ENCODE measurements at regions not wholly inside any gene's neighbourhood (a gene's known extent, or its start where the extent isn't known, plus 50 kb on each side); places are given as distances from the start of the nearest gene placed in this dataset.

DNA sequence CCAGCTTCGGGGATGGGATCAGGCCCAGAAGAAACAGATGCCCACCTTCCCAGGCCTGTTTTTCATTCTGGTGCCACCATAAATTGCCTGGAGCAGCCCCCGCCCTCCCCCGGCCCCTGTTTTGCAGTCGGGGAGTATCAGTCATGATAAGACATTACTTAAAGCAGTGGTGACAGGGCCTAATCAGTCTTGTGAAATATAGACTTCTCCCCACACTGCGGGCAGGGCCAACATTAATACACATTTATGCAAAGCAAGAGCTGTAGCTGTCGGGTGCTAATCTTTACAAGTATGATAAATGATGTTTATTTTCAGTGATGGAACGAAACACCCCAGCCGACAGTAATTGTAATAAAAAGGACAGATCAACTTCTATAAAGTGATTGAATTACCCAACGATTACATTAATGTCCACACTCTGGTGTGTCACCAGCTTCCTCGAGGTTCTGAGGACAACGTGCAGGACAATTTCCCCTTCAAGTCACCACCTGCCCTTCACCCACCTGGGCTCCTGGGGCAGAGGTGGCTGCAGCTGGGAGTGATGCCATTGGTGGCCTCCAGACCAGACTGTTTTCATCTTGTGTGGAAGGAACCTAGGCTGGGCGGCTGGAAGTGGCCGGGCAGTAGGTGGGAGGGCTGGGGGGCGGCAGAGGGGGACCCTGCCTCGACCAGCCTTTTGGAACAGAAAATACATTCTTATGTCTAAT is 226.0 kb downstream of the TFCP2L1 start:
- H3K4me1 ChIP-seq (ENCODE audit: control insufficient read depth in 1 of 2, insufficient read depth in 1 of 2, low read depth in 1 of 2, low read length in 1 of 2), result no peaks in the 10 kb centered on the region
- no peaks in the 10 kb centered on the region for H3K27me3 ChIP-seq
- H3K9me3 ChIP-seq, result no peaks in the 10 kb centered on the region
- no peak overlapping the region for H3K4me3 ChIP-seq (ENCODE audit: low read depth in 1 of 2, low read length in 1 of 2)
- TF ChIP-seq CTCF (IDR thresholded peaks at IDR 0.05), result no peak
- no peak overlapping the region for H3K27ac ChIP-seq
- H3K36me3 ChIP-seq, result no peaks in the 10 kb centered on the region

DNA sequence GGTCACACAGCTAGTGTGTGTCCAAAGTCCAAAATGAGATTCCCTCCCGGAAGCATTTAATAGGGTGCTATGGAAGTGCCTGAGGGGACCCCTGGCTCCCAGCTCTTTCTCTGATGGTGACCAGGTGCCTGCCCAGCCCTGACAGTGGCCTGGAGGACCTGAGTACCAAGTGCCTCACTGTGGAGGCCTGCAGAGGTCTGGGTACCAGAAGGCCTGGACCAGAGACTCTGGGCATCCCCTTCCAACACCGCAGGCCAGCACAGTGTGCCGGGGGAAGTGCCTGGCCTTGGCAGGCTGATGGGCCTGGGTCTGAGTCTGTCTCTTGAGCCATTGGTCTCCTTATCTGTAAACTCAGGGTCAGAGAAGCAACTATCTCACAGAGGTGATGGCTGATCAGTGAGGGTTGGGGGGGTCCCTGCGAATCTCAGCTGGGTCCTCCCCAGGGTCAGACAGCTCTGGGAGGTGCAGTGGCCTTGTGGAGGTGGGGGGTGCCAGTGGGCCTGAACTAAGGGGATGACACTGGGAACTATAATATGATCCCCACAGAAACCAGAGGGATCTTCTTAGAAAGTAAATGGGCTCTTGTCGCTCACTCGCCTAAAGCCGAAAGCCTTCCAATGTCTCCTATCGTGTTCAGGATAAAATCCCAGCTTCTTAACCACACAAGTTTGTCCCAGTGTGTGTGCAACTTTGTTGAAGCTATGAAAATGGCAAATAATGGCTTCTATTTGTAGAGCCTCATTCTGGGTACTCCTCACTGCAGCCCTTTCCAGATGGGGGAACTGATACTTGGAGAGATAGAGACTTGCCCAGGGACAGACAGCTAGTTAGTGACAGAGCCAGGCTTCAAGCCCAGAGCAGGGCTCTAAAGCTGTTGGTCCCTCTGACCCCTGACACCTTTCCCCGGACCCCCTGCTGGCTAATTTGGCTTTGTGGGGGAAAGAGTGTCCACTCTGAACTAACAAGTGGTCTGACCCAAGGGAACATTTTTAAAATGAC is 225.1 kb downstream of the TFCP2L1 start:
- Histone ChIP-seq H3K36me3 (no peaks in the 10 kb centered on the region), H3K27ac (no peak overlapping the region), H3K9me3 (no peaks in the 10 kb centered on the region), H3K4me3 (ENCODE audit: low read depth in 1 of 2, low read length in 1 of 2) (no peak overlapping the region), H3K4me1 (ENCODE audit: control insufficient read depth in 1 of 2, insufficient read depth in 1 of 2, low read depth in 1 of 2, low read length in 1 of 2) (no peaks in the 10 kb centered on the region), H3K27me3 (no peaks in the 10 kb centered on the region)
- no peak for TF ChIP-seq CTCF (IDR thresholded peaks at IDR 0.05)

DNA sequence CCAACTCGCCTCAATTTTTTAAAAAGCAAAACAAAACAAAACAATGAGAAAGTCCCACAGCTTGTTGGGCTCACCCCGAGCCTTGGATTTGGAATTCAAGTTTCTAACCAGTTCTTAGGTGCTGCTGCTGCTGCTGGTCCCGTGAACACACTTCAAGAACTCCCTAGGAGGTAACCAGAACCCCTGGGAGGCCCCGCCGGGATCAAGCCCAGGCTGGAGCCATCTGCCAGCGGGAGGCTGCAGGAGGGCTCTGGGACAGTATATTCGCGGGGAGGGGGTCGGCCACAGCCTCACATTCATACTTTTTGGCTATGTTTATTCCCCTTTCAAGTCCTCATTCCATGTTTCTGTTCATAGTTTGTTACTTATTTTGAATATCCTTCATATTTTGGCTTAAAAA is 223.4 kb downstream of the TFCP2L1 start:
- Histone ChIP-seq H3K27me3 (no peaks in the 10 kb centered on the region), H3K36me3 (no peaks in the 10 kb centered on the region), H3K4me3 (ENCODE audit: low read depth in 1 of 2, low read length in 1 of 2) (no peak overlapping the region), H3K9me3 (no peaks in the 10 kb centered on the region), H3K4me1 (ENCODE audit: control insufficient read depth in 1 of 2, insufficient read depth in 1 of 2, low read depth in 1 of 2, low read length in 1 of 2) (no peaks in the 10 kb centered on the region), H3K27ac (no peak overlapping the region)
- TF ChIP-seq CTCF (IDR thresholded peaks at IDR 0.05), result no peak

DNA sequence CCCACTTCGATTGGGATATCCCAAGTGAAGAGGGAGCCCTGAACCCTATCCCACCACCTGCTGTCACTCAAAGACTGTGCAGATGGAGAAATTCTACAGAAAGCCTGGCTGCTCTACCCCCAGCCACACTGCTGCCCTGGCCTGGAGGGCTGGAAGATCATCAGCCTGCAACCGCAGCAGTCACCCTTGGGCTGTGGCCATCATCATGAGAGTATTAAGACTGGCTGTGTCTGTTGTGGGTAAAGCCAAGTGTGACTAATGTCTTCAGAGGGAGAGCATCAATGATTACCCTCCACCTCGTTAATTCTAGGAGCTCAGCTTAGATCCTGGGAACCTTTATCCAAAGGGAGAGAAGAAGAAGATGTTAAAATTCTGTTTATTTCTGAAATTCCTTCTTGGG is 221.5 kb downstream of the TFCP2L1 start:
- Histone ChIP-seq H3K27ac (no peak overlapping the region), H3K36me3 (no peaks in the 10 kb centered on the region), H3K27me3 (no peaks in the 10 kb centered on the region), H3K9me3 (no peaks in the 10 kb centered on the region), H3K4me1 (ENCODE audit: control insufficient read depth in 1 of 2, insufficient read depth in 1 of 2, low read depth in 1 of 2, low read length in 1 of 2) (no peaks in the 10 kb centered on the region), H3K4me3 (ENCODE audit: low read depth in 1 of 2, low read length in 1 of 2) (no peak overlapping the region)
- TF ChIP-seq CTCF (IDR thresholded peaks at IDR 0.05), result no peak

DNA sequence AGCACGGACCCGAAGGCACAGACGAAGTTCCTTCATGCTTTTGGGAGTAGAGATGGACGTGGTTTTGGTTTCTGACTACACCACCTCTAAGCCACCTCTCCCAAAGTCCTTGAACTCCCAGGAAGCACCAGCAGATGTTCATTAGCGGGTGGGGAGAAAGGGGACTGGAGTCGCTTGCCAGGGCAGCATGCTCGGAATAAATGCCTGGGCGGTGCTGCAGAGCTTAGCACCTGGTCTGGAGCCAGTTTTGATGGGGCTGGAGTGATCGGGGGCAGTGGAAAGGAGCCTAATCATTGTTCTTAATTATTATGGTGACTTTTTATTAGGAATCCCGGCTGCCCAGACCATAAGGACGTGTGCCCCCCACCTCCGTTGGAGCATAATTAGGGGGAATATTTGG is 220.8 kb downstream of the TFCP2L1 start:
- Histone ChIP-seq H3K4me1 (ENCODE audit: control insufficient read depth in 1 of 2, insufficient read depth in 1 of 2, low read depth in 1 of 2, low read length in 1 of 2) (no peaks in the 10 kb centered on the region), H3K36me3 (no peaks in the 10 kb centered on the region), H3K4me3 (ENCODE audit: low read depth in 1 of 2, low read length in 1 of 2) (no peak overlapping the region), H3K9me3 (no peaks in the 10 kb centered on the region), H3K27ac (no peak overlapping the region), H3K27me3 (no peaks in the 10 kb centered on the region)
- TF ChIP-seq CTCF (IDR thresholded peaks at IDR 0.05), result no peak
